Osteoblast (primary cell): ENCODE measurements at regions not wholly inside any gene's neighbourhood (a gene's known extent, or its start where the extent isn't known, plus 50 kb on each side); places are given as distances from the start of the nearest gene placed in this dataset.

Experiments
- DNase-seq: peaks from one replicate; pipeline ENCODE4 v3.0.0; 2011; ENCODE audit warnings: low spot score, mixed read lengths; ENCODE audit not compliant: insufficient read length; ENCODE audit errors: missing footprints
- H2AFZ ChIP-seq: 2 replicates; pipeline ENCODE4 v1.6.0; 2011; ENCODE audit warnings: mild to moderate bottlenecking, low read length
- H3K27ac ChIP-seq: 2 replicates; pipeline ENCODE4 v1.5.1; 2011; ENCODE audit warnings: mild to moderate bottlenecking, low read depth, low read length, moderate library complexity
- H3K27me3 ChIP-seq: 2 replicates; pipeline ENCODE4 v1.6.0; 2012; ENCODE audit warnings: mild to moderate bottlenecking, control low read depth, inconsistent platforms, low read length, moderate library complexity; ENCODE audit not compliant: insufficient read depth
- H3K36me3 ChIP-seq: 2 replicates; pipeline ENCODE4 v1.5.1; 2011; ENCODE audit warnings: mild to moderate bottlenecking, low read length, control low read depth, moderate library complexity; ENCODE audit not compliant: insufficient read depth
- H3K4me1 ChIP-seq: 2 replicates; pipeline ENCODE4 v1.5.1; 2011; ENCODE audit warnings: mild to moderate bottlenecking, low read length, control low read depth, moderate library complexity; ENCODE audit not compliant: insufficient read depth
- H3K4me2 ChIP-seq: 2 replicates; pipeline ENCODE4 v1.6.0; 2011; ENCODE audit warnings: mild to moderate bottlenecking, low read length; ENCODE audit not compliant: insufficient read depth
- H3K4me3 ChIP-seq: fragments of 200-600 bp; sonication (generic); 3 replicates; pipeline ENCODE4 v1.5.1; 2012; ENCODE audit warnings: mild to moderate bottlenecking, low read length, inconsistent platforms; ENCODE audit not compliant: insufficient read depth
- H3K79me2 ChIP-seq: 2 replicates; pipeline ENCODE4 v1.6.0; 2012; ENCODE audit warnings: mild to moderate bottlenecking, low read length, control low read depth, inconsistent platforms; ENCODE audit not compliant: insufficient read depth
- H3K9me3 ChIP-seq: 2 replicates; pipeline ENCODE4 v1.5.1; 2011; ENCODE audit warnings: low read depth, low read length, control low read depth
- H4K20me1 ChIP-seq: 2 replicates; pipeline ENCODE4 v1.6.0; 2012; ENCODE audit warnings: mild to moderate bottlenecking, low read length, control low read depth; ENCODE audit not compliant: insufficient read depth
- TF ChIP-seq, protein P1 (sequence below): IDR thresholded peaks from 2 replicates; pipeline ENCODE4 v1.5.1; 2011; ENCODE audit warnings: mild to moderate bottlenecking, low read depth, low read length, moderate library complexity; ENCODE audit errors: extremely low read depth

DNA sequence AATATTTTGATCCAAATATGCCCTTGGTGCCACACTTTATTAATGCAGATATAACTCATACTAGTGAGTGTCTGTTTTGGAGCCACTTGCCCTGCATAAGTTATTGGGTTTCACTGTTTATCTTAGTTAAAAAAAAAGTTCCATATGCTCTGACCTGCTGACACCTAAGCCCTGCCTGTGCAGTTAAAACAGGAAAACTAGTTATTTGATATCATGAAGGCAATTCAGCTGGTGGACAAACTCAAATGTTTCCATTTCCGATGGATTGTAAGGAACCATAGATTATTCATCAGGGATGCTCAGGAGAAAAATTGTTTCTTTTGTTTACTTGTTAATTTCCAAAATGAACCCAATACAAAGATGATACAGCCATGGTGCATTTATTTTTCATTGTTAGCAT lies 68.3 kb downstream of the NR2F2 start:
- DNase-seq = no peak
- H3K79me2 ChIP-seq = no peaks in the 10 kb centered on the region
- H3K4me2 ChIP-seq = no peak overlapping the region
- H3K27ac ChIP-seq = no peak overlapping the region
- no peaks in the 10 kb centered on the region for H3K36me3 ChIP-seq
- no peaks in the 10 kb centered on the region for H3K4me1 ChIP-seq
- TF ChIP-seq, protein P1, sequence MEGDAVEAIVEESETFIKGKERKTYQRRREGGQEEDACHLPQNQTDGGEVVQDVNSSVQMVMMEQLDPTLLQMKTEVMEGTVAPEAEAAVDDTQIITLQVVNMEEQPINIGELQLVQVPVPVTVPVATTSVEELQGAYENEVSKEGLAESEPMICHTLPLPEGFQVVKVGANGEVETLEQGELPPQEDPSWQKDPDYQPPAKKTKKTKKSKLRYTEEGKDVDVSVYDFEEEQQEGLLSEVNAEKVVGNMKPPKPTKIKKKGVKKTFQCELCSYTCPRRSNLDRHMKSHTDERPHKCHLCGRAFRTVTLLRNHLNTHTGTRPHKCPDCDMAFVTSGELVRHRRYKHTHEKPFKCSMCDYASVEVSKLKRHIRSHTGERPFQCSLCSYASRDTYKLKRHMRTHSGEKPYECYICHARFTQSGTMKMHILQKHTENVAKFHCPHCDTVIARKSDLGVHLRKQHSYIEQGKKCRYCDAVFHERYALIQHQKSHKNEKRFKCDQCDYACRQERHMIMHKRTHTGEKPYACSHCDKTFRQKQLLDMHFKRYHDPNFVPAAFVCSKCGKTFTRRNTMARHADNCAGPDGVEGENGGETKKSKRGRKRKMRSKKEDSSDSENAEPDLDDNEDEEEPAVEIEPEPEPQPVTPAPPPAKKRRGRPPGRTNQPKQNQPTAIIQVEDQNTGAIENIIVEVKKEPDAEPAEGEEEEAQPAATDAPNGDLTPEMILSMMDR = no peak
- no peak overlapping the region for H3K4me3 ChIP-seq
- H3K9me3 ChIP-seq = no peaks in the 10 kb centered on the region
- H2AFZ ChIP-seq = no peak overlapping the region
- H4K20me1 ChIP-seq = no peaks in the 10 kb centered on the region
- H3K27me3 ChIP-seq = no peaks in the 10 kb centered on the region

DNA sequence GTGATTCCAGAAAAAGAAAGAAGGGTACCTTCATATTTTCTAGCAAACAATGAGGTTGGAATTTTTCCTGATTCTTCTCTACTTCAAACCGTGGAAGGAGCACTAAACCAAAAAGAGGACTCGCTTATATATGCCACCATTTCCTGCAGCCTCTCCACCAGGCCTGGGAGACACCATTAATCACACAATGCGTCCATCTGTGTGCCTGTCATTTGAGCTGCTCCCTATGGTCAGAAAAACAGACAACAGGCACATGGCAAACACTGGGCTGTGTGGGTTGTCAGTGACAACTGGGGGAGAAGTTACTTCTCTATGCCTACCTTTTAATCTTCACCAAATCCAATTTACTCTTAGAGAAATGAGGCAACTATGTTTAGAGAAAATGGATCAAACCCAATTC lies 71.9 kb downstream of the NR2F2 start:
- H3K79me2 ChIP-seq = no peaks in the 10 kb centered on the region
- no peaks in the 10 kb centered on the region for H3K36me3 ChIP-seq
- TF ChIP-seq, protein P1 = no peak
- H2AFZ ChIP-seq = no peak overlapping the region
- H4K20me1 ChIP-seq = no peaks in the 10 kb centered on the region
- H3K4me1 ChIP-seq = no peaks in the 10 kb centered on the region
- no peak overlapping the region for H3K4me2 ChIP-seq
- H3K4me3 ChIP-seq = no peak overlapping the region
- H3K9me3 ChIP-seq = no peaks in the 10 kb centered on the region
- H3K27ac ChIP-seq = no peak overlapping the region
- no peak for DNase-seq
- peaks cover 14% of the 10 kb centered on the region for H3K27me3 ChIP-seq

DNA sequence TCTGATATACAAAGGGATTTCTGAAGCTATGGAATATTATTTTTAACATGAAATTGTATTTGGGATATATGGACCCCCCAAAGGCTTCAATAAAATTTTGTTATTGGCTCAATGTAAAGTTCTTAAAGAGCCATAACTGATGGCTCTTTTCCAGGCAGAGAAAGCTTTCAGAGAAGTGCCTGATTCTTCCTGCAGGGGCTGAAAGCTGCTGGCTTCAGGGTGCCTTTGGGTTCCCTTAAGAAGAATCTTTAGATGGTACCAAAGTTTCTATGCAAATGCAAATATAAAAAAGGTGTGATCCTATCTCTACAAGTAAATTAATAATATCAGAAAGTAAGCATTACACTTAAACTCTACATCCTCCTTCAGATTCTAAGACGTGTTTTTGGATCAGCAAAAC lies 72.6 kb downstream of the NR2F2 start:
- peaks cover 21% of the 10 kb centered on the region for H3K27me3 ChIP-seq
- H3K9me3 ChIP-seq = no peaks in the 10 kb centered on the region
- H3K79me2 ChIP-seq = no peaks in the 10 kb centered on the region
- no peaks in the 10 kb centered on the region for H3K36me3 ChIP-seq
- no peak overlapping the region for H3K4me2 ChIP-seq
- H3K27ac ChIP-seq = no peak overlapping the region
- H3K4me3 ChIP-seq = no peak overlapping the region
- no peaks in the 10 kb centered on the region for H3K4me1 ChIP-seq
- H4K20me1 ChIP-seq = no peaks in the 10 kb centered on the region
- no peak overlapping the region for H2AFZ ChIP-seq
- DNase-seq = no peak
- TF ChIP-seq, protein P1 = no peak

DNA sequence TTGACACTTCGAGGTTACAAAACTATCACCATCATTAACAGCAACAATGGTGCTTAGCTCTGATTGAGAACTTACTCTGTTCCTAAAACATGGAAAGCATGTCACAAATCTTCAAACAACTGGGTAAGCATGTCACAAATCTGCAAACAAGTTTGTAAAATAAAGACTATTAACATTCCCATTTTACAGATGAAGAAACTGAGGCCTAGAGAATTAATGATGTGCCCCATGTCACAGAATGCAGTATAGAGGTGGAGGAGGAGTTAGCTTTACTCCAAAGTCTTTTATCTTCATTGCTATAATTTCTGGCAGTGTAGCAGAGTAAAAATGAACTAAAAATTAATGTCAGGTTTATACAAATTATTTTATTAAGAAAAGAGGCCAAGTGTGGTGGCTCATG lies 73.4 kb downstream of the NR2F2 start:
- H3K79me2 ChIP-seq = no peaks in the 10 kb centered on the region
- no peak overlapping the region for H3K4me2 ChIP-seq
- H3K27me3 ChIP-seq = peaks cover 29% of the 10 kb centered on the region
- H3K4me1 ChIP-seq = no peaks in the 10 kb centered on the region
- no peaks in the 10 kb centered on the region for H3K9me3 ChIP-seq
- no peak overlapping the region for H3K27ac ChIP-seq
- no peak overlapping the region for H2AFZ ChIP-seq
- H3K36me3 ChIP-seq = no peaks in the 10 kb centered on the region
- DNase-seq = no peak
- TF ChIP-seq, protein P1 = no peak
- no peaks in the 10 kb centered on the region for H4K20me1 ChIP-seq
- H3K4me3 ChIP-seq = no peak overlapping the region
